Smooth muscle cell (in vitro differentiated cells): ENCODE measurements at regions not wholly inside any gene's neighbourhood (a gene's known extent, or its start where the extent isn't known, plus 50 kb on each side); places are given as distances from the start of the nearest gene placed in this dataset.

Experiments
- DNase-seq: peaks from one replicate; lab custom pipeline; 2025; ENCODE audit not compliant: unreplicated experiment; lab: John Stamatoyannopoulos, UW
- H2AFZ ChIP-seq: fragments of 200-600 bp; sonication (generic); 2 replicates; pipeline ENCODE4 v1.6.0; 2016; ENCODE audit warnings: antibody characterized with exemption, low read depth, mild to moderate bottlenecking
- H3F3A ChIP-seq: fragments of 200-600 bp; sonication (generic); 2 replicates; pipeline ENCODE4 v1.6.0; 2017; ENCODE audit warnings: antibody characterized with exemption, low read depth
- H3K27ac ChIP-seq: fragments of 200-600 bp; sonication (generic); 2 replicates; pipeline ENCODE4 v1.5.1; 2016; ENCODE audit warnings: low read depth, mild to moderate bottlenecking
- H3K27me3 ChIP-seq: fragments of 200-600 bp; sonication (generic); 2 replicates; pipeline ENCODE4 v1.6.1; 2016; ENCODE audit warnings: low read depth, mild to moderate bottlenecking
- H3K36me3 ChIP-seq: fragments of 200-600 bp; sonication (generic); 2 replicates; pipeline ENCODE4 v1.5.1; 2016; ENCODE audit warnings: low read depth
- H3K4me1 ChIP-seq: fragments of 200-600 bp; sonication (generic); 2 replicates; pipeline ENCODE4 v1.5.1; 2016; ENCODE audit warnings: low read depth
- H3K4me2 ChIP-seq: fragments of 200-600 bp; sonication (generic); 2 replicates; pipeline ENCODE4 v1.6.0; 2016; ENCODE audit warnings: mild to moderate bottlenecking
- H3K4me3 ChIP-seq: fragments of 200-600 bp; sonication (generic); 2 replicates; pipeline ENCODE4 v1.5.1; 2016; ENCODE audit warnings: mild to moderate bottlenecking
- H3K79me2 ChIP-seq: fragments of 200-600 bp; sonication (generic); 2 replicates; pipeline ENCODE4 v1.6.0; 2016; ENCODE audit warnings: low read depth, mild to moderate bottlenecking
- H3K9ac ChIP-seq: fragments of 200-600 bp; sonication (generic); 2 replicates; pipeline ENCODE4 v1.6.0; 2016; ENCODE audit warnings: low read depth
- H3K9me3 ChIP-seq: fragments of 200-600 bp; sonication (generic); replicated peaks from 2 replicates; pipeline ENCODE4 v1.5.1; 2016; ENCODE audit warnings: low read depth
- H4K20me1 ChIP-seq: fragments of 200-600 bp; sonication (generic); 2 replicates; pipeline ENCODE4 v1.6.0; 2016; ENCODE audit warnings: low read depth
- WGBS: methylation state at CpG from one replicate; pipeline ENCODE4 v1.1.7; 2016; ENCODE audit warnings: low lambda C conversion rate; 5-methylcytosine and 5-hydroxymethylcytosine counted together
- TF ChIP-seq, protein P1 (sequence below): fragments of 200-600 bp; sonication (generic); IDR thresholded peaks from 2 replicates; pipeline ENCODE4 v1.5.1; 2017; ENCODE audit warnings: borderline replicate concordance, mild to moderate bottlenecking, antibody characterized with exemption; ENCODE audit not compliant: insufficient read depth, poor library complexity, severe bottlenecking

GRCh38 chr13:90585392-90585791 lies 762.1 kb upstream of the MIR17HG start:
- TF ChIP-seq, protein P1, sequence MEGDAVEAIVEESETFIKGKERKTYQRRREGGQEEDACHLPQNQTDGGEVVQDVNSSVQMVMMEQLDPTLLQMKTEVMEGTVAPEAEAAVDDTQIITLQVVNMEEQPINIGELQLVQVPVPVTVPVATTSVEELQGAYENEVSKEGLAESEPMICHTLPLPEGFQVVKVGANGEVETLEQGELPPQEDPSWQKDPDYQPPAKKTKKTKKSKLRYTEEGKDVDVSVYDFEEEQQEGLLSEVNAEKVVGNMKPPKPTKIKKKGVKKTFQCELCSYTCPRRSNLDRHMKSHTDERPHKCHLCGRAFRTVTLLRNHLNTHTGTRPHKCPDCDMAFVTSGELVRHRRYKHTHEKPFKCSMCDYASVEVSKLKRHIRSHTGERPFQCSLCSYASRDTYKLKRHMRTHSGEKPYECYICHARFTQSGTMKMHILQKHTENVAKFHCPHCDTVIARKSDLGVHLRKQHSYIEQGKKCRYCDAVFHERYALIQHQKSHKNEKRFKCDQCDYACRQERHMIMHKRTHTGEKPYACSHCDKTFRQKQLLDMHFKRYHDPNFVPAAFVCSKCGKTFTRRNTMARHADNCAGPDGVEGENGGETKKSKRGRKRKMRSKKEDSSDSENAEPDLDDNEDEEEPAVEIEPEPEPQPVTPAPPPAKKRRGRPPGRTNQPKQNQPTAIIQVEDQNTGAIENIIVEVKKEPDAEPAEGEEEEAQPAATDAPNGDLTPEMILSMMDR: no peak
- H4K20me1 ChIP-seq: no peaks in the 10 kb centered on the region
- no peak overlapping the region for H3K4me3 ChIP-seq
- H3K27ac ChIP-seq: no peak overlapping the region
- no peaks in the 10 kb centered on the region for H3K27me3 ChIP-seq
- H3K9ac ChIP-seq: no peak overlapping the region
- no peak for DNase-seq
- no peak overlapping the region for H2AFZ ChIP-seq
- H3K79me2 ChIP-seq: no peaks in the 10 kb centered on the region
- no peaks in the 10 kb centered on the region for H3K9me3 ChIP-seq
- WGBS: 79% methylated on average over 1 of the region's 1 CpG
- no peaks in the 10 kb centered on the region for H3K36me3 ChIP-seq
- H3F3A ChIP-seq: no peaks in the 10 kb centered on the region
- H3K4me1 ChIP-seq: no peaks in the 10 kb centered on the region
- no peak overlapping the region for H3K4me2 ChIP-seq

- TF ChIP-seq, protein P1: no peak
- DNase-seq: no peak
- no peaks in the 10 kb centered on the region for H3F3A ChIP-seq
- no peaks in the 10 kb centered on the region for H3K27me3 ChIP-seq
- 77% methylated on average over 1 of the region's 1 CpG for WGBS
- no peaks in the 10 kb centered on the region for H4K20me1 ChIP-seq
- peak overlapping the region; percentile 21 for H2AFZ ChIP-seq
- H3K4me2 ChIP-seq: no peak overlapping the region
- no peak overlapping the region for H3K4me3 ChIP-seq
- H3K27ac ChIP-seq: no peak overlapping the region
- no peaks in the 10 kb centered on the region for H3K9me3 ChIP-seq
- H3K36me3 ChIP-seq: no peaks in the 10 kb centered on the region
- no peak overlapping the region for H3K9ac ChIP-seq
- H3K79me2 ChIP-seq: no peaks in the 10 kb centered on the region
- no peaks in the 10 kb centered on the region for H3K4me1 ChIP-seq
These were observed 756.1 kb upstream of the MIR17HG start for GRCh38 chr13:90591260-90591926.

DNA sequence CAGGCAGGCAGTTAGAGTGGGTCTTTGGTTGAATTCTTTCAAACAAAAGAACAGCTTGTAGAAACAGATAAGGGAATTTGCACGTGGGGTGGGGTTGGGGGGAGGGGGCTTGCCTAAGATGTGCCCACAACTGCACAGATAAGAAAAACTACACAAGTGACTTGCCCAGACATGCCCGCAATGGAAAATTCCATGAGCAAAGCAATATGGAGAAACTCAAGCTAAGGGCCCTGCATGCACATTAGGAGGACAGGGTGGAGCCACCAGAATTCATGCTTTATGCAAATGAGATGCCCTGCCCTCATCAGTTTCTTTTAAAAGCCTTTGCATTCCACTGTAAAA lies 755.6 kb upstream of the MIR17HG start:
- 52% methylated on average over 2 of the region's 2 CpGs for WGBS
- no peak overlapping the region for H3K27ac ChIP-seq
- no peaks in the 10 kb centered on the region for H4K20me1 ChIP-seq
- no peaks in the 10 kb centered on the region for H3K36me3 ChIP-seq
- no peaks in the 10 kb centered on the region for H3F3A ChIP-seq
- no peak overlapping the region for H3K9ac ChIP-seq
- no peaks in the 10 kb centered on the region for H3K27me3 ChIP-seq
- H3K79me2 ChIP-seq: no peaks in the 10 kb centered on the region
- no peak overlapping the region for H3K4me2 ChIP-seq
- no peak overlapping the region for H3K4me3 ChIP-seq
- H3K9me3 ChIP-seq: no peaks in the 10 kb centered on the region
- DNase-seq: no peak
- H2AFZ ChIP-seq: peak overlapping the region; percentile 21
- TF ChIP-seq, protein P1: no peak
- H3K4me1 ChIP-seq: no peaks in the 10 kb centered on the region

DNA sequence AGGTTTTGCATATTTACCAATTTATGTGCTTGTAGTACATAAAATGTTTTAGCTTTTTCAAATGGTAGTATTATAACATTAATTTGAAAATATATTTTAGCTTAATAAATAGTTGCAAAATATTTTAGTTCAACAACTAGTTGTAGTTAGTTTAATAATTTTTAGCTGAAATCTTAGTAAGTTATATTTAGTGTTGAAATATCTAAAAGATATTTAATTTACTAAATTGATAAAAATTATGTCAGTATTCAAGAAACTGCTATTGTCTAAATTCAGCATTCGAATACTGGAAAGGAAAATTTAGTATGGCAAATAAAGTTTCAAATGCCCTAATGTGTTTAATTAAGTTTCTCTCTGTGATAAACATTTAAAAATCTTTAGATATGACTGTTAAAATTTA lies 754.5 kb upstream of the MIR17HG start:
- H3K4me1 ChIP-seq: no peaks in the 10 kb centered on the region
- no peak overlapping the region for H3K4me3 ChIP-seq
- H3F3A ChIP-seq: no peaks in the 10 kb centered on the region
- WGBS: 93% methylated on average over 1 of the region's 1 CpG
- no peak for DNase-seq
- H4K20me1 ChIP-seq: no peaks in the 10 kb centered on the region
- TF ChIP-seq, protein P1: no peak
- no peaks in the 10 kb centered on the region for H3K9me3 ChIP-seq
- no peak overlapping the region for H3K9ac ChIP-seq
- H3K27me3 ChIP-seq: no peaks in the 10 kb centered on the region
- no peak overlapping the region for H3K27ac ChIP-seq
- H2AFZ ChIP-seq: no peak overlapping the region
- no peaks in the 10 kb centered on the region for H3K79me2 ChIP-seq
- H3K4me2 ChIP-seq: no peak overlapping the region
- no peaks in the 10 kb centered on the region for H3K36me3 ChIP-seq
